GM03348 (cell line): ENCODE measurements at regions not wholly inside any gene's neighbourhood (a gene's known extent, or its start where the extent isn't known, plus 50 kb on each side); places are given as distances from the start of the nearest gene placed in this dataset.

ENCODE experiments used
- DNase-seq: peaks from one replicate; pipeline ENCODE4 v3.0.0; 2012; ENCODE audit warnings: low spot score

DNA sequence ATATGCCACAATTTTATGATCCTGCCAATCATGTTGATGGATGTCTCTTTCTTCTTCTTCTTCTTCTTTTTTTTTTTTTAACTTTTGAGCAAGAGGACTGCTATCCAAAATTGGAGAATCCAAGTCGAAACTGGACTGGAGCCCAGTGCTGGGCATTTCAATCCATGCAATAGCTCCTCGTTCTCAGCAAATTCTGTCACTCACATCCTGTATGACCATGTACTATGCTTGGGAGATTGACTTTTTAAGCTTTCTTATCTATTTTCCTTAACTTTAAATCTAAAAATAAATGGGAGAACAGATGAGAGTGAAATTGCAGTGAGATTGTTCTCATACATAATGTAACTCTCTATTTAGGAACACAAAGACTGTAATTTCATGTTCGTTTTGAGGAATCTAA is 123.0 kb upstream of the PUDP start:
- DNase-seq: no peak

GRCh38 chrX:7269991-7270390 is 122.0 kb upstream of the PUDP start:
- DNase-seq: peak; percentile 31

DNA sequence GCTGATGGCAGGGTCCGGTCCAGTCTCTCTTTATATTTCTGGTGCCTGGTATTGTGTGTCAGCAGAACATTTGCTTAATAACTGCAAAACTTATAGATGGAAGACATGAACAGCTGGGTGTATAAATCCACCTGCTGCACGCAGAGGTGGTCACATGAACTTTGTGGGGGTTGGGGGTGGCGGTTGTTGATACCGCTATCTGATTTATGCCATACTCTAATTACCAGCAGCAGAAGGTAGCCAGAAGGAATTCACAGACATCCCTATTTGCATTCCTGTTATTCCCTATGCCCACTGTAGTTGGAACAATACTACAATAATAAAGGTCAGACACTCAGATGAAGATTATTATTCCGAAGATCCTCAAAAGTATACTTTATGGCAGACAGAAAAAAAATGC is 121.6 kb upstream of the PUDP start:
- DNase-seq: no peak

GRCh38 chrX:7266288-7266687 is 118.3 kb upstream of the PUDP start:
- DNase-seq: peak; percentile 7

- no peak for DNase-seq
These were observed 116.4 kb upstream of the PUDP start for GRCh38 chrX:7264399-7264798.

- DNase-seq: no peak
These were observed 116.0 kb upstream of the PUDP start for GRCh38 chrX:7263961-7264360.

DNA sequence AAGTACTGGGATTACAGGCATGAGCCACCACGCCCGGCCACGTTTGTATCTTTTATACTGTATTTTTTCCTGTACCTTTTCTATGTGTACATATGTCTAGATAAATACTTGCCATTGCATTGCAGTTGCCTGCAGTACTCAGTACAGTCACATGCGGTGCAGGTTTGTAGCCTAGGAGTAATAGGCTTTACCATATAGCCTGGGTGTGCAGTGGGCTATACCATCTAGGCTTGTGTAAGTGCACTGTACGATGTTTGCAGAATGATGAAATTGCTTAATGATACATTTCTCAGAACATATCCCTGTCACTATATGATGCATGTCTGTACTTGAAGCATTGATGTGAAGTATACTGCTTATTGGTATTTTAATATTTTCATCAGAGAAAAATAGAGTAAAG is 115.4 kb upstream of the PUDP start:
- no peak for DNase-seq

- no peak for DNase-seq
These were observed 114.6 kb upstream of the PUDP start for GRCh38 chrX:7262551-7262950.

DNA sequence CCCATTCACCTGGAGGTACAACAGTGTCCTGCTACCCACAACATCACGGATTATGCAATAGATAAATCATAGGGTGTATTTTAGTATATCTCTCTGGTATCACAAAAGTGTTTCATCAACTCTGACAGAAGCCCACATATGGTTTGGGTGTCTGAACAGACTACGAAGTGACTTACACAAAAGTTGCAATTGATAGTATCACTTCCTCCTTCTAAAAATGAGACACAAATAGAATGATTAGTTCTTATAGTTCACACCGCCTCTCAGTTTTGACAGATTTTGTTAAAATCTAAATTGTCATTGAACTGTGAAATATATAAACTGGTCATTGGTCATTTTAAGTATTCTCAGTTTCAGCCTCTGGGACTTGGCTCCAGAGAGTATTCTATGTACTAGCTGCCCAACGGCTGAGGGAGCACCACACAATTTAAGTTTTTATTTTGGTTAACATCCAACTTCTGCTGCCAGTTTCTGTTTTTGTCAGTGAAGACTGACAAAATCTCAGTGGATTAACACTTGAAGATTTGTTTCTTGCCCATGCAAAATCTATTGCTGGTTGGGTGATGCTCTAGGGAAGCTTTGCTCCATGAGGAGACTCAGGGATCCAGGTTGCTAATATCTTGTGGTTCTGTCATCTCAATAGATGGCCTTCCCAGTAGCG is 113.8 kb upstream of the PUDP start:
- no peak for DNase-seq

DNA sequence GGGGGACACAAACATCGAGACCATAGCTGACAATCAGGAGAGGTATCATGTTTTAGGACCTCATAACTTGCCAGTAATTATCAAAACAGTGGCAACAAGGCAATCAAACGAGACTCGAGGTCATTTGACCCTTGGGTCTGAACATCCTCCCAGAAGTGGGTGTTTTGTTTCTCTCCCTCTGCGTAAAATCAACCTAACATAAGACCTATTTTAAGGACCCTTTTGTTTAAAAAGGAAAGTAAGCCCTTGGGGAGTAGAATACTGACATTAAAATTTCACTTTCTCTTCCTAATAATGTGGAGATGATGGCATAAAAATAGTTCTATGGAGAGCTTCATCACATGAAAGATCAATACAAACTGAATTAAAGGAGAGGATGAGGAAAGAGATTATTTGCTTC is 106.2 kb upstream of the PUDP start:
- no peak for DNase-seq

GRCh38 chrX:7253565-7253964 is 105.6 kb upstream of the PUDP start:
- no peak for DNase-seq

DNA sequence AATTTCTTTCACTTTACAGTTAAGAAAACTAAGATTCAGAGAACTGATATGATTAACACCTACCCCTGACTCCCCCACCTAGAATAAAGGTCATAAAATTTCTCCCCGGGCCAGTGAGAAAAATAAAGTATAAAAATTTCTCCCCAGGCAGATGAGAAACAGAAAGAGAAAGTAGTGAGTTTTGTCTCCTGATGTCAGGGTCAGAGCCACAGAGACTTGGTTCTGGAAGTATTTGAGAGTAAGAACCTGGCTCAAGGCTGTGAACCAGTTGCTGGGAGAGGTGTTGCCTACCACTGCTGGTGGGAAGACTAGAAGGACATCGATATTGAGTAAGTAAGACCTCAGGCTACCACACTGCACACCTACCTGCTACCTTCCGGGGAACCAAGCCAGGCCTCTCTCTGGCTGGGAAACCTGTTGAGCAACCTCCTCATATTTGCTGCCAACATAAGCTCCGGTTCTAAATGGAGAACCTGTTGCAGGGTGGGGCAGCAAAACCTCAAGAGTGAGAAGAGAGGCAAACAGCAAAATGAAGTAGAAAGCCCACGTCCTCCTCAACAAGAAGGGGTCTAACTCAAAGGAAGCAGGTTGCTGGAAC is 104.2 kb upstream of the PUDP start:
- DNase-seq: no peak

- DNase-seq: no peak
These were observed 99.4 kb upstream of the PUDP start for GRCh38 chrX:7247346-7247745.

DNA sequence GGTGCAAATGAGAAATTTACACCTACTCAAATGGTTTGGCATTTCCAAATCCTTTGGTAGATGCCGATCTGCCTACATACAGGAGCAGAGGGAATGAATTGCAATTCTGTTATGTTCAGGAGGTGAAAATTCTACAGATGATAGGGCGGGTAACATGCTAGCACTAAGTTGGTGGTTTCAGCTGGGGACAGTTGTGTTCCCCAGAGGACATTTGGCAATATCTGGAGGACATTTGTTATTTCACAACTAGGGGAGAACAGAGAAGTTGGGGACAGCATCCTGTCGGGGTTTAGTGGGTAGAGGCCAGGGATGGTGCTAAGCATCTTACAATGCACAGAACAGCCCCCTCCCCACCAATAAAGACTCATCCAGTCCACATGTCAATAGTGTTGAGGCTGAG is 96.5 kb upstream of the PUDP start:
- DNase-seq: no peak

GRCh38 chrX:7242613-7243012 is 94.7 kb upstream of the PUDP start:
- no peak for DNase-seq

- no peak for DNase-seq
These were observed 93.0 kb upstream of the PUDP start for GRCh38 chrX:7240929-7241328.

DNA sequence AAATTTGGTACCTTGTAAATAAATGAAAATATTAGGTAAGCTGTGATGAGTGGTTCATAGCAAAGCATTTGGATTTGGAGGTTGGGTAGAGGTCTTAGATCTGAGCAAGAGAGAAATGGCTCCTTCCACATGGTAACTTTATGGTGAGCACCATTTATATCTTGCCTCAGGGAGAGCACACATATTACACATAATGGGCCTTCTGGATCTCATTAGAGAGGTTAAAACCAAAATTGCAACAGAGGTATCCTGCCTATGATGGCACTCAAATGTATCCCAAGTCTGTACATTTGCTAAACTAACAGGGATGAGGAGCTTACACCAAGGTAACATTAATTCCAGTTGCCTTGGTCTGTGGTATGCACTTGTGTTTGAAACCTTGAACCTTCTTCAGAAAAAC is 87.1 kb upstream of the PUDP start:
- DNase-seq: no peak

DNA sequence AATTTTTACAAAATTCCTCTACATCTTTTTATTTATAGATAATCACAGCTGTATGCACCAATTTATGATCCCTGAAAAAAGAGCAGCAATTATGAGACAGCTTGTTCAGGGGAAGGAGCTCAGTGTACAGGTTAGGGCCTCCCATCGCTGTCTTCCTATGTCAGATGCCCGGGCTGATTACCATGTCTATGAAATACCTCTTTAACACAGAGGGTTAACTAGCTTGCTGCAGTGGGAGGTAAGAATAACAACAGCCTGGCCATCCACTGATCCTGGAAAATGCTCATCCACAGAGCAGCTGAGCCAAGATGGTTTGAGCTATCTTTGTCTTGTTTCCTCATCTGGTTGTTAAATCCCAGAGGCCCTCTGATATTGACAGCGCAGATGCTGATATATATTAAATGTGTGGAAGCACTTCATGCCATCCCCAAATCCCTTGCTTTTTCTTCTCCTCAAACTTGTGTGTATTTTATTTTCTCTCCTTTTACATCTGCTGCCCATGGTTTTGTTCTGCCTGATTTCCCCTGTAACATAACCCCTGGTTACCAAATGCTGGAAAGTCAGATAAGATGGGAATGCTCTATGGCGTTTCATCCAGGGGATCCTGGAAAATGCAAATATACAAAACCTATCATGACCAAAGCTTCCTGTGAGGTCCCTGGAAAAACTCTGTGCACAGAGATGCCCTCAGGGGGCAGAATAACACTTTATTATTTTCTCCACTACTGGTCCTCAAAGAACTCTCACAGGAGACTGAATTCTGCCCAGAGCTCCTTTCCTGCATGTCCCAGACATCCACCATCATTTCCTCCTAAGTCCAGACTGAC is 85.8 kb upstream of the PUDP start:
- no peak for DNase-seq

- DNase-seq: no peak
These were observed 80.3 kb upstream of the PUDP start for GRCh38 chrX:7228226-7228625.

DNA sequence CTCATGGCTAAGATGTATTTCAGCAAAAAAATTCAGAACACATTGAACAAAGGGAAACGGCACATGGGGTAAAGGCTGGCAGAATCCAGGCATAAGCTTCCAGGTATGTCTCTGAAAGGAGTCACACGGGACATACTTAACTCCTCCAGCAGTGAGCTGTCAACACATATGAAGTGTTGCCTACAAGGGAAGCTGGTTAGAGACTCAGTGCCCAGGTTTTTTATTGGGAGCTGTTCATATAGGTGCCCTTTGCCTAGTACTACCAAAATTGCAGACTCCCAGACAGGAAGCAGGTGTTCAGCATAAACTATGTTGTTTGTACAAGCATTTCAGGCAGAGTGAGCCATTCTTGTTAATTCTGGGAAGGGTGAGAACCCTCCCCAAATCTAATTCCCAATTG is 77.4 kb upstream of the PUDP start:
- no peak for DNase-seq

GRCh38 chrX:7223271-7223670 is 75.3 kb upstream of the PUDP start:
- no peak for DNase-seq

GRCh38 chrX:7220121-7220520 is 72.2 kb upstream of the PUDP start:
- no peak for DNase-seq

DNA sequence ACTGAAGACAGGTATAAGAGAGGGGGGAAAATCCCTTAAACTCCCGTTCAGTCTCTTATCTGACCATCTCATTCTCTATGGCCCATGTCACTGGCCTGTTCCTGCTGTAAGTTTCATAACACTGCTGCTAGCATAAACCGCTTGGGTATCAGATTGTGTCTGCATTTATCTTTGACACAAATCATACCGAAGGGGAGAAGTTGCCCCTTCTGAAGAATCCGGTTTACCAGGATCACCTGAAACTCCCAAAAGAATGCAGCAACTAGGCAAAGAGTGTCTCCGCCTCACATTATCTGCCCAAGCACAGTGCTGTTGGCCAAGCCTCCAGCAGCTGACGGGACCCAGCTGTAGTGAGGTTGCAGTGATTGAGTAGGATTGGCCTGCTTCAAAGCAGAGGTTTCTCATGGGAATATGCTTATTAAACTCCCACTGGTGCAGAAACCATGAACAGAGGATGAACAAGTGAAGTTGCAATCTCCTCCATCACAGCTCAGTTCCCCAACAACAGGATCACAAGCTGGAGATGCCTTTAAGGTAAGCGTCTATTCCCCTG is 71.3 kb upstream of the PUDP start:
- no peak for DNase-seq
